ENCODE measurements at regions not wholly inside any gene's neighbourhood (a gene's known extent, or its start where the extent isn't known, plus 50 kb on each side); places are given as distances from the start of the nearest gene placed in this dataset.

GRCh38 chr9:129264388-129264787, 86.3 kb upstream of the IER5L start:
- no peak for TF ChIP-seq ZNF274 (IDR thresholded peaks at IDR 0.05; ENCODE audit: low read depth, low read length)
- TF ChIP-seq SUZ12 (IDR thresholded peaks at IDR 0.05; ENCODE audit: extremely low read depth, insufficient read depth, insufficient read length), result no peak
